GM23338 (cell line): ENCODE measurements at regions not wholly inside any gene's neighbourhood (a gene's known extent, or its start where the extent isn't known, plus 50 kb on each side); places are given as distances from the start of the nearest gene placed in this dataset.

Source experiments
- CREB1 ChIP-seq: fragments of 250-450 bp; sonication (Bioruptor Pico); IDR thresholded peaks from 2 replicates; pipeline ENCODE4 v1.5.0; 2020; ENCODE audit warnings: low read depth, mild to moderate bottlenecking, moderate library complexity
- EZH2 ChIP-seq: fragments of 200-600 bp; sonication (generic); IDR thresholded peaks from one replicate; pipeline ENCODE4 v1.8.0; 2017; ENCODE audit warnings: antibody characterized with exemption, mild to moderate bottlenecking, low read depth; ENCODE audit not compliant: unreplicated experiment
- EZH2phosphoT487 ChIP-seq: fragments of 200-600 bp; sonication (generic); IDR thresholded peaks from one replicate; pipeline ENCODE4 v1.8.1; 2018; ENCODE audit warnings: antibody characterized with exemption; ENCODE audit not compliant: unreplicated experiment
- JUNB ChIP-seq: IDR thresholded peaks from one replicate; pipeline ENCODE4 v1.6.1; 2016; ENCODE audit warnings: antibody characterized with exemption; ENCODE audit not compliant: unreplicated experiment
- NANOG ChIP-seq: IDR thresholded peaks from 2 replicates; pipeline ENCODE4 v1.6.1; 2016; ENCODE audit warnings: antibody characterized with exemption, borderline replicate concordance
- POLR2AphosphoS5 ChIP-seq: IDR thresholded peaks from 2 replicates; pipeline ENCODE4 v1.6.1; 2016; ENCODE audit warnings: antibody characterized with exemption, low read depth
- ZNF331 ChIP-seq: fragments of 250-450 bp; sonication (Bioruptor Pico); IDR thresholded peaks from 2 replicates; pipeline ENCODE4 v1.5.0; 2020; ENCODE audit warnings: low read depth, mild to moderate bottlenecking, moderate library complexity
- TF ChIP-seq, protein P1 (sequence below), 2 experiments: fragments of 200-600 bp in 1 of 2; sonication (generic) in 1 of 2; conservative IDR thresholded peaks; 2 replicates each; pipeline versions ENCODE4 v1.5.1 to v1.6.1; 2016 to 2017; ENCODE audit warnings: antibody characterized with exemption in 2 of 2, low read depth in 2 of 2, mild to moderate bottlenecking in 2 of 2, moderate library complexity in 1 of 2
- TF ChIP-seq, protein P2 (sequence below): fragments of 250-450 bp; sonication (Bioruptor Pico); IDR thresholded peaks from 2 replicates; pipeline ENCODE4 v1.5.0; 2020; ENCODE audit warnings: mild to moderate bottlenecking, moderate library complexity
- TF ChIP-seq, protein P3 (sequence below): IDR thresholded peaks from 2 replicates; pipeline ENCODE4 v1.6.1; 2016; ENCODE audit warnings: antibody characterized with exemption
- TF ChIP-seq, protein P4 (sequence below): IDR thresholded peaks from one replicate; pipeline ENCODE4 v1.6.1; 2018; ENCODE audit warnings: antibody characterized with exemption; ENCODE audit not compliant: unreplicated experiment

DNA sequence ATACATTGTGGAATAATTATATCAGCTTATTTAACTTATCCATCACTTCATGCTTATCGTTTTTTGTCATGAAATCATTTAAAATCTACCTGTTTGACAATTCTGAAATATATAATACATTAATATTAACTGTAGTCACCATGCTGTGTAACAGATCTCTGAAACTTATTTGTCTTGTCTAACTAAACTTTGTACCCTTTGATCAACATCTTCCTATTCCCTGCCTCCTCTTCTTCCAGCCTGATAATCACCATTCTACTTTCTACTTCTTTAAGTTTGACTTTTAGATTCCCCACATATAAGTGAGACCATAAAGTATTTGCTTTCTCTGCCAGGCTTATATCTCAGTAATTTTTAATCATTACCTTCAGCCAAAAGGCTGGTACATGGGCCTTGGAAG lies 134.2 kb upstream of the LINC00305 start:
- TF ChIP-seq EZH2phosphoT487 (no peak), EZH2 (no peak), POLR2AphosphoS5 (no peak), ZNF331 (CRISPR knock-in tag) (no peak), CREB1 (CRISPR knock-in tag) (no peak), NANOG (no peak), JUNB (no peak)
- TF ChIP-seq, protein P1, sequence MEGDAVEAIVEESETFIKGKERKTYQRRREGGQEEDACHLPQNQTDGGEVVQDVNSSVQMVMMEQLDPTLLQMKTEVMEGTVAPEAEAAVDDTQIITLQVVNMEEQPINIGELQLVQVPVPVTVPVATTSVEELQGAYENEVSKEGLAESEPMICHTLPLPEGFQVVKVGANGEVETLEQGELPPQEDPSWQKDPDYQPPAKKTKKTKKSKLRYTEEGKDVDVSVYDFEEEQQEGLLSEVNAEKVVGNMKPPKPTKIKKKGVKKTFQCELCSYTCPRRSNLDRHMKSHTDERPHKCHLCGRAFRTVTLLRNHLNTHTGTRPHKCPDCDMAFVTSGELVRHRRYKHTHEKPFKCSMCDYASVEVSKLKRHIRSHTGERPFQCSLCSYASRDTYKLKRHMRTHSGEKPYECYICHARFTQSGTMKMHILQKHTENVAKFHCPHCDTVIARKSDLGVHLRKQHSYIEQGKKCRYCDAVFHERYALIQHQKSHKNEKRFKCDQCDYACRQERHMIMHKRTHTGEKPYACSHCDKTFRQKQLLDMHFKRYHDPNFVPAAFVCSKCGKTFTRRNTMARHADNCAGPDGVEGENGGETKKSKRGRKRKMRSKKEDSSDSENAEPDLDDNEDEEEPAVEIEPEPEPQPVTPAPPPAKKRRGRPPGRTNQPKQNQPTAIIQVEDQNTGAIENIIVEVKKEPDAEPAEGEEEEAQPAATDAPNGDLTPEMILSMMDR (conservative IDR thresholded peaks at IDR 0.05; ENCODE audit: low read depth in 2 of 2): no peak
- TF ChIP-seq, protein P2, sequence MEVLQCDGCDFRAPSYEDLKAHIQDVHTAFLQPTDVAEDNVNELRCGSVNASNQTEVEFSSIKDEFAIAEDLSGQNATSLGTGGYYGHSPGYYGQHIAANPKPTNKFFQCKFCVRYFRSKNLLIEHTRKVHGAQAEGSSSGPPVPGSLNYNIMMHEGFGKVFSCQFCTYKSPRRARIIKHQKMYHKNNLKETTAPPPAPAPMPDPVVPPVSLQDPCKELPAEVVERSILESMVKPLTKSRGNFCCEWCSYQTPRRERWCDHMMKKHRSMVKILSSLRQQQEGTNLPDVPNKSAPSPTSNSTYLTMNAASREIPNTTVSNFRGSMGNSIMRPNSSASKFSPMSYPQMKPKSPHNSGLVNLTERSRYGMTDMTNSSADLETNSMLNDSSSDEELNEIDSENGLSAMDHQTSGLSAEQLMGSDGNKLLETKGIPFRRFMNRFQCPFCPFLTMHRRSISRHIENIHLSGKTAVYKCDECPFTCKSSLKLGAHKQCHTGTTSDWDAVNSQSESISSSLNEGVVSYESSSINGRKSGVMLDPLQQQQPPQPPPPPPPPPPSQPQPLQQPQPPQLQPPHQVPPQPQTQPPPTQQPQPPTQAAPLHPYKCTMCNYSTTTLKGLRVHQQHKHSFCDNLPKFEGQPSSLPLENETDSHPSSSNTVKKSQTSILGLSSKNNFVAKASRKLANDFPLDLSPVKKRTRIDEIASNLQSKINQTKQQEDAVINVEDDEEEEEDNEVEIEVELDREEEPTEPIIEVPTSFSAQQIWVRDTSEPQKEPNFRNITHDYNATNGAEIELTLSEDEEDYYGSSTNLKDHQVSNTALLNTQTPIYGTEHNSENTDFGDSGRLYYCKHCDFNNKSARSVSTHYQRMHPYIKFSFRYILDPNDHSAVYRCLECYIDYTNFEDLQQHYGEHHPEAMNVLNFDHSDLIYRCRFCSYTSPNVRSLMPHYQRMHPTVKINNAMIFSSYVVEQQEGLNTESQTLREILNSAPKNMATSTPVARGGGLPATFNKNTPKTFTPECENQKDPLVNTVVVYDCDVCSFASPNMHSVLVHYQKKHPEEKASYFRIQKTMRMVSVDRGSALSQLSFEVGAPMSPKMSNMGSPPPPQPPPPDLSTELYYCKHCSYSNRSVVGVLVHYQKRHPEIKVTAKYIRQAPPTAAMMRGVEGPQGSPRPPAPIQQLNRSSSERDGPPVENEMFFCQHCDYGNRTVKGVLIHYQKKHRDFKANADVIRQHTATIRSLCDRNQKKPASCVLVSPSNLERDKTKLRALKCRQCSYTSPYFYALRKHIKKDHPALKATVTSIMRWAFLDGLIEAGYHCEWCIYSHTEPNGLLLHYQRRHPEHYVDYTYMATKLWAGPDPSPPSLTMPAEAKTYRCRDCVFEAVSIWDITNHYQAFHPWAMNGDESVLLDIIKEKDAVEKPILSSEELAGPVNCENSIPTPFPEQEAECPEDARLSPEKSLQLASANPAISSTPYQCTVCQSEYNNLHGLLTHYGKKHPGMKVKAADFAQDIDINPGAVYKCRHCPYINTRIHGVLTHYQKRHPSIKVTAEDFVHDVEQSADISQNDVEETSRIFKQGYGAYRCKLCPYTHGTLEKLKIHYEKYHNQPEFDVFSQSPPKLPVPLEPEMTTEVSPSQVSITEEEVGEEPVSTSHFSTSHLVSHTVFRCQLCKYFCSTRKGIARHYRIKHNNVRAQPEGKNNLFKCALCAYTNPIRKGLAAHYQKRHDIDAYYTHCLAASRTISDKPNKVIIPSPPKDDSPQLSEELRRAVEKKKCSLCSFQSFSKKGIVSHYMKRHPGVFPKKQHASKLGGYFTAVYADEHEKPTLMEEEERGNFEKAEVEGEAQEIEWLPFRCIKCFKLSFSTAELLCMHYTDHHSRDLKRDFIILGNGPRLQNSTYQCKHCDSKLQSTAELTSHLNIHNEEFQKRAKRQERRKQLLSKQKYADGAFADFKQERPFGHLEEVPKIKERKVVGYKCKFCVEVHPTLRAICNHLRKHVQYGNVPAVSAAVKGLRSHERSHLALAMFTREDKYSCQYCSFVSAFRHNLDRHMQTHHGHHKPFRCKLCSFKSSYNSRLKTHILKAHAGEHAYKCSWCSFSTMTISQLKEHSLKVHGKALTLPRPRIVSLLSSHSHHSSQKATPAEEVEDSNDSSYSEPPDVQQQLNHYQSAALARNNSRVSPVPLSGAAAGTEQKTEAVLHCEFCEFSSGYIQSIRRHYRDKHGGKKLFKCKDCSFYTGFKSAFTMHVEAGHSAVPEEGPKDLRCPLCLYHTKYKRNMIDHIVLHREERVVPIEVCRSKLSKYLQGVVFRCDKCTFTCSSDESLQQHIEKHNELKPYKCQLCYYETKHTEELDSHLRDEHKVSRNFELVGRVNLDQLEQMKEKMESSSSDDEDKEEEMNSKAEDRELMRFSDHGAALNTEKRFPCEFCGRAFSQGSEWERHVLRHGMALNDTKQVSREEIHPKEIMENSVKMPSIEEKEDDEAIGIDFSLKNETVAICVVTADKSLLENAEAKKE: no peak
- TF ChIP-seq, protein P3, sequence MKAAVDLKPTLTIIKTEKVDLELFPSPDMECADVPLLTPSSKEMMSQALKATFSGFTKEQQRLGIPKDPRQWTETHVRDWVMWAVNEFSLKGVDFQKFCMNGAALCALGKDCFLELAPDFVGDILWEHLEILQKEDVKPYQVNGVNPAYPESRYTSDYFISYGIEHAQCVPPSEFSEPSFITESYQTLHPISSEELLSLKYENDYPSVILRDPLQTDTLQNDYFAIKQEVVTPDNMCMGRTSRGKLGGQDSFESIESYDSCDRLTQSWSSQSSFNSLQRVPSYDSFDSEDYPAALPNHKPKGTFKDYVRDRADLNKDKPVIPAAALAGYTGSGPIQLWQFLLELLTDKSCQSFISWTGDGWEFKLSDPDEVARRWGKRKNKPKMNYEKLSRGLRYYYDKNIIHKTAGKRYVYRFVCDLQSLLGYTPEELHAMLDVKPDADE: no peak
- TF ChIP-seq, protein P4, sequence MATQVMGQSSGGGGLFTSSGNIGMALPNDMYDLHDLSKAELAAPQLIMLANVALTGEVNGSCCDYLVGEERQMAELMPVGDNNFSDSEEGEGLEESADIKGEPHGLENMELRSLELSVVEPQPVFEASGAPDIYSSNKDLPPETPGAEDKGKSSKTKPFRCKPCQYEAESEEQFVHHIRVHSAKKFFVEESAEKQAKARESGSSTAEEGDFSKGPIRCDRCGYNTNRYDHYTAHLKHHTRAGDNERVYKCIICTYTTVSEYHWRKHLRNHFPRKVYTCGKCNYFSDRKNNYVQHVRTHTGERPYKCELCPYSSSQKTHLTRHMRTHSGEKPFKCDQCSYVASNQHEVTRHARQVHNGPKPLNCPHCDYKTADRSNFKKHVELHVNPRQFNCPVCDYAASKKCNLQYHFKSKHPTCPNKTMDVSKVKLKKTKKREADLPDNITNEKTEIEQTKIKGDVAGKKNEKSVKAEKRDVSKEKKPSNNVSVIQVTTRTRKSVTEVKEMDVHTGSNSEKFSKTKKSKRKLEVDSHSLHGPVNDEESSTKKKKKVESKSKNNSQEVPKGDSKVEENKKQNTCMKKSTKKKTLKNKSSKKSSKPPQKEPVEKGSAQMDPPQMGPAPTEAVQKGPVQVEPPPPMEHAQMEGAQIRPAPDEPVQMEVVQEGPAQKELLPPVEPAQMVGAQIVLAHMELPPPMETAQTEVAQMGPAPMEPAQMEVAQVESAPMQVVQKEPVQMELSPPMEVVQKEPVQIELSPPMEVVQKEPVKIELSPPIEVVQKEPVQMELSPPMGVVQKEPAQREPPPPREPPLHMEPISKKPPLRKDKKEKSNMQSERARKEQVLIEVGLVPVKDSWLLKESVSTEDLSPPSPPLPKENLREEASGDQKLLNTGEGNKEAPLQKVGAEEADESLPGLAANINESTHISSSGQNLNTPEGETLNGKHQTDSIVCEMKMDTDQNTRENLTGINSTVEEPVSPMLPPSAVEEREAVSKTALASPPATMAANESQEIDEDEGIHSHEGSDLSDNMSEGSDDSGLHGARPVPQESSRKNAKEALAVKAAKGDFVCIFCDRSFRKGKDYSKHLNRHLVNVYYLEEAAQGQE: no peak
